Bronchial epithelial cell (primary cell): ENCODE measurements at regions not wholly inside any gene's neighbourhood (a gene's known extent, or its start where the extent isn't known, plus 50 kb on each side); places are given as distances from the start of the nearest gene placed in this dataset.
"Not testable (repeated sequence)": the region's sequence is repeated elsewhere in the genome, so short reads cannot be mapped to it uniquely, and the experiment has no call there.

Experiments
- DNase-seq: peaks from one replicate; pipeline ENCODE4 v3.0.0-alpha.2; 2010; ENCODE audit warnings: low read depth
- FAIRE-seq: peaks from 2 replicates; lab custom pipeline; 2011; peaks lifted over from hg19 to GRCh38; lab: Jason Lieb, UNC
- H3K27me3 ChIP-seq: 2 replicates; pipeline ENCODE4 v1.5.1; 2011; ENCODE audit warnings: low read length; ENCODE audit not compliant: control insufficient read depth, insufficient read depth
- H3K36me3 ChIP-seq: 2 replicates; pipeline ENCODE4 v1.5.1; 2011; ENCODE audit warnings: low read length; ENCODE audit not compliant: control insufficient read depth, insufficient read depth
- H3K4me3 ChIP-seq: 2 replicates; pipeline ENCODE4 v1.5.1; 2011; ENCODE audit warnings: mild to moderate bottlenecking, low read depth, low read length, control low read depth
- CTCF ChIP-seq: IDR thresholded peaks from 2 replicates; pipeline ENCODE4 v1.5.1; 2011; ENCODE audit warnings: mild to moderate bottlenecking, moderate library complexity, low read length, control low read depth, inconsistent platforms; ENCODE audit not compliant: insufficient read depth, severe bottlenecking

DNA sequence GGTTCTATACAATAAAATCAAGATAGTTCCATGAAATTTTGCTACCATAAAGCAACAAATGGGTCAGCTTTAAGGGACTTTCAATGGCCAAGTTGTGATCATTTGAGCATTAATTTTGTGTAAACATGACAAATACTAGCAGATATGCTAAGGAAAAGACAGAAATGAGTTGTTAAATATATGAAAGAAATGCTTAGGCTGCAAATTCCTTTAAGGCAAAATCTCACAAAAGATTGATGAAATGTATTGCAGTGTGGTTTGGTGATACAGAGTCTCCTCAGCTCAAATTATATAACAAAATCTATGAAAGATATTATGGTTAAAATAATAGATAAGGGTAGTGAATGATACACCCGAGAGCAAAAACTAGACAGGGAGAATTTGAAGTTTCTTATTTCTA, 377.2 kb downstream of the RAP2B start:
- no peaks in the 10 kb centered on the region for H3K27me3 ChIP-seq
- no peak for FAIRE-seq
- no peak for TF ChIP-seq CTCF

GRCh38 chr3:153545471-153545870, 383.4 kb downstream of the RAP2B start:
- TF ChIP-seq CTCF: no peak
- no peak for FAIRE-seq

More for the DNA sequence above, 377.2 kb downstream of the RAP2B start:
- Histone ChIP-seq H3K36me3 (no peaks in the 10 kb centered on the region), H3K4me3 (no peak overlapping the region)
- no peak for DNase-seq

DNA sequence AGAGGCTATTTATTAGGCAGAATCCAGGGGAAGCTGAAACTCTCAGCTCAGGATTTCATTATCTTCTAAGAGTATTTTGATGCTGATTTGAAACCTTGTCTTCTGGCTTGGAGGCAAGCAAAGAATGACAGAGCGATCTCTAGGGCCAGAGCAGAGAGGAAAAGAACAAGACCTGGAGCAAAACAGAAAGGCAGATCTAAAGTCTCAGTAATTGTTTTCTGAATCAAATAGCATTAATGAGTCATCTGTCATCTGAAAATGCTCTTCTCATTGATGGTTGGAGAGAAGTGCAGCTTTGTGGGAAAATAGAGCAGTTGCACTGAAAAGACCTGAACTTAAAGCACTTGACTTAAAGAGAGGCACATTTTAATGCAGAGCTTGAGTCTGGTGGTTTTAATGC, 385.9 kb downstream of the RAP2B start:
- TF ChIP-seq CTCF: no peak
- Histone ChIP-seq H3K36me3 (no peaks in the 10 kb centered on the region), H3K4me3 (no peak overlapping the region), H3K27me3 (no peaks in the 10 kb centered on the region)
- FAIRE-seq (no peak), DNase-seq (no peak)

More at GRCh38 chr3:153545471-153545870, 383.4 kb downstream of the RAP2B start:
- Histone ChIP-seq H3K27me3 (no peaks in the 10 kb centered on the region), H3K4me3 (no peak overlapping the region), H3K36me3 (no peaks in the 10 kb centered on the region)
- no peak for DNase-seq

DNA sequence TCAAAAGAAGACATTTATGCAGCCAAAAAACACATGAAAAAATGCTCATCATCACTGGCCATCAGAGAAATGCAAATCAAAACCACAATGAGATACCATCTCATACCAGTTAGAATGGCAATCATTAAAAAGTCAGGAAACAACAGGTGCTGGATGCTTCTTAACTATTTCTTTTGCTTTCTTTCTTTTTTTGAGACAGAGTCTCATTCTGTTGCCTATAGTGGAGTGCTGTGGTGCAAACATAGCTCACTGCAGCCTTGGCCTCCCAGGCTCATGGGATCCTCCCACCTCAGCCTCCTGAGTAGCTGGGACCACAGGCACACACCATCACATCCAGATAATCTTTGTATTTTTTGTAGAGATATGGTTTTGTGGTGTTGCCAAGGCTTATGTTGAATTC, 387.7 kb downstream of the RAP2B start:
- H3K36me3 ChIP-seq, DNase-seq, FAIRE-seq, H3K4me3 ChIP-seq, H3K27me3 ChIP-seq: not testable (repeated sequence)

- Histone ChIP-seq H3K27me3 (no peaks in the 10 kb centered on the region), H3K4me3 (no peak overlapping the region), H3K36me3 (no peaks in the 10 kb centered on the region)
- FAIRE-seq (no peak), DNase-seq (no peak)
- TF ChIP-seq CTCF: no peak
Observed at GRCh38 chr3:153551536-153552285, 389.7 kb downstream of the RAP2B start.

DNA sequence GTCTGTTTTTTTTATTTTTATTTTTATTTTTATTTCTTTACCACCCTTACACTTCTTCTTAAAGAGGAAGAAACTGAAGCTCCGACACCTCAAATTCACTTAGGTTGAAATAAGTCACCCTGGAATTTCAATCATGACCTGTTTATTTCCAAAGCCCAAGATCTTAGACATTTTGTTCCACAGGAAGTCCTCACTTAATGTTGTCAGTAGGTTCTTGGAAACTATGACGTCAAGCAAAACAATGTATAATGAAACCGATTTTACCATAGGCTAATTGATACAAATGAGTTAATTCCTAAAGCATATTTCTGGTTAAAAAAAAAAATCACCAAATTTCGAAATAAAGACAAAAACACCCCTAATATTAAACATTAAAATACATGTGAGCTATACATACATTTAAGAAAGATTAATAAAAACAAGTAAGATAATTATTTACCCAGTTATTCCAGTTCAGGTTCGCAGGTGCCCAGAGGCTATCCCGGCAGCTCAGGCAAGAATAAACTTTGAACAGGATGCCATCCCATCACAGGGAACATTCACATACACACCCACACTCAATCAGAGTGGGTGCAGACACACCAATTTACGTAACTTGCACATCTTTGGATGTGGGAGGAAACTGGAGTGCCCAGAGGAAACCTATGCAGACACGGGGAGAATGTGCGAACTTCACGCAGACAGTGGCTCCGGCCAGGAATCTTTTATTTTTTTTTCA, 391.0 kb downstream of the RAP2B start:
- no peaks in the 10 kb centered on the region for H3K36me3 ChIP-seq
- no peak for FAIRE-seq
- no peak for DNase-seq
- H3K4me3 ChIP-seq: no peak overlapping the region
- no peaks in the 10 kb centered on the region for H3K27me3 ChIP-seq
- TF ChIP-seq CTCF: no peak
